Stimulated activated CD4-positive, alpha-beta T cell treated with anti-CD3 and anti-CD28 coated beads, Interleukin-15, amount 100 ng/mL, for 48 hours (primary cell): ENCODE measurements at regions not wholly inside any gene's neighbourhood (a gene's known extent, or its start where the extent isn't known, plus 50 kb on each side); places are given as distances from the start of the nearest gene placed in this dataset.

Source experiments
- DNase-seq, 2 donors: peaks; one replicate each; pipeline ENCODE4 v3.0.0-alpha.2; 2020; ENCODE audit warnings: low read depth in 2 of 2

GRCh38 chr5:17761326-17761725 is 127.1 kb downstream of the TAF11L14 start:
- DNase-seq: no peak

GRCh38 chr5:17763301-17763700 is 129.0 kb downstream of the TAF11L14 start:
- DNase-seq: no peak

- DNase-seq: no peak
Observed at GRCh38 chr5:17766031-17766430, 131.8 kb downstream of the TAF11L14 start.

GRCh38 chr5:17769277-17769676 is 135.0 kb downstream of the TAF11L14 start:
- DNase-seq: no peak

GRCh38 chr5:17772232-17772631 is 138.0 kb downstream of the TAF11L14 start:
- DNase-seq: no peak

GRCh38 chr5:17785774-17786173 is 151.5 kb downstream of the TAF11L14 start:
- no peak for DNase-seq

- no peak for DNase-seq
Observed at GRCh38 chr5:17788351-17788750, 154.1 kb downstream of the TAF11L14 start.

- no peak for DNase-seq
Observed at GRCh38 chr5:17794201-17794600, 159.9 kb downstream of the TAF11L14 start.

- no peak for DNase-seq
Observed at GRCh38 chr5:17794815-17795214, 160.6 kb downstream of the TAF11L14 start.

- DNase-seq: no peak
Observed at GRCh38 chr5:17796142-17796541, 161.9 kb downstream of the TAF11L14 start.

GRCh38 chr5:17796757-17797396 is 162.6 kb downstream of the TAF11L14 start:
- DNase-seq: no peak

- no peak for DNase-seq
Observed at GRCh38 chr5:17799521-17799920, 165.3 kb downstream of the TAF11L14 start.

GRCh38 chr5:17801595-17801994 is 167.3 kb downstream of the TAF11L14 start:
- DNase-seq: no peak

GRCh38 chr5:17802256-17802655 is 168.0 kb downstream of the TAF11L14 start:
- DNase-seq: no peak

GRCh38 chr5:17803971-17804370 is 169.7 kb downstream of the TAF11L14 start:
- no peak for DNase-seq

- DNase-seq: no peak
Observed at GRCh38 chr5:17805227-17805825, 171.1 kb downstream of the TAF11L14 start.

GRCh38 chr5:17806818-17807468 is 172.7 kb downstream of the TAF11L14 start:
- no peak for DNase-seq

- DNase-seq: no peak
Observed at GRCh38 chr5:17808566-17808965, 174.3 kb downstream of the TAF11L14 start.

- no peak for DNase-seq
Observed at GRCh38 chr5:17810734-17811133, 176.5 kb downstream of the TAF11L14 start.

GRCh38 chr5:17813214-17813613 is 179.0 kb downstream of the TAF11L14 start:
- no peak for DNase-seq

GRCh38 chr5:17816505-17816904 is 182.2 kb downstream of the TAF11L14 start:
- no peak for DNase-seq

- DNase-seq: no peak
Observed at GRCh38 chr5:17816944-17817343, 182.7 kb downstream of the TAF11L14 start.

- no peak for DNase-seq
Observed at GRCh38 chr5:17817990-17818389, 183.7 kb downstream of the TAF11L14 start.
